ENCODE measurements at regions not wholly inside any gene's neighbourhood (a gene's known extent, or its start where the extent isn't known, plus 50 kb on each side); places are given as distances from the start of the nearest gene placed in this dataset.

- TF ChIP-seq CTCF (IDR thresholded peaks at IDR 0.05), result no peak
- TF ChIP-seq POLR2A (IDR thresholded peaks at IDR 0.05), result no peak
These were observed 136.2 kb upstream of the FZD8 start for GRCh38 chr10:35778306-35778705.
